ENCODE measurements at regions not wholly inside any gene's neighbourhood (a gene's known extent, or its start where the extent isn't known, plus 50 kb on each side); places are given as distances from the start of the nearest gene placed in this dataset.

- DNase-seq (ENCODE audit: low read depth, low spot score) (no peak), ATAC-seq (no peak)
- Histone ChIP-seq H4K20me1 (ENCODE audit: insufficient read depth) (no peaks in the 10 kb centered on the region), H3K9me3 (ENCODE audit: control insufficient read depth in 1 of 2, insufficient read depth in 1 of 2, low read depth in 1 of 2, low read length in 2 of 2) (no peaks in the 10 kb centered on the region), H3K27ac (ENCODE audit: low read depth, low read length) (no peak overlapping the region), H3K4me3 (replicated peaks in 1 of 2; ENCODE audit: low read depth in 1 of 2, low read length in 2 of 2) (no peak overlapping the region), H3K9me2 (ENCODE audit: insufficient read depth) (no peaks in the 10 kb centered on the region), H3K27me3 (ENCODE audit: insufficient read depth, low read length) (peaks cover 36% of the 10 kb centered on the region), H3K4me2 (ENCODE audit: low read length) (no peak overlapping the region), H3K36me3 (ENCODE audit: control insufficient read depth in 1 of 2, insufficient read depth in 2 of 2, low read length in 2 of 2) (no peaks in the 10 kb centered on the region), H3K79me2 (ENCODE audit: insufficient read depth, low read length) (no peaks in the 10 kb centered on the region), H3K9ac (ENCODE audit: low read length) (no peak overlapping the region), H2AFZ (ENCODE audit: low read depth, low read length, poor library complexity, severe bottlenecking) (no peak overlapping the region), H3K4me1 (ENCODE audit: control insufficient read depth in 1 of 2, insufficient read depth in 2 of 2, low read length in 2 of 2) (no peaks in the 10 kb centered on the region)
- TF ChIP-seq TCF7L2 (IDR thresholded peaks at IDR 0.05; ENCODE audit: borderline replicate concordance, extremely low read depth, insufficient read depth, insufficient read length) = no peak
- no peak for TF ChIP-seq EZH2phosphoT487 (IDR thresholded peaks at IDR 0.05; ENCODE audit: borderline replicate concordance)
- TF ChIP-seq JUND (IDR thresholded peaks at IDR 0.05) = no peak
- no peak for TF ChIP-seq ELF1 (IDR thresholded peaks at IDR 0.05; ENCODE audit: borderline replicate concordance, low read depth)
- TF ChIP-seq CEBPB (IDR thresholded peaks at IDR 0.05; ENCODE audit: low read depth) = no peak
- TF ChIP-seq EGR1 (IDR thresholded peaks at IDR 0.05; ENCODE audit: low read depth) = no peak
- TF ChIP-seq, protein P1, sequence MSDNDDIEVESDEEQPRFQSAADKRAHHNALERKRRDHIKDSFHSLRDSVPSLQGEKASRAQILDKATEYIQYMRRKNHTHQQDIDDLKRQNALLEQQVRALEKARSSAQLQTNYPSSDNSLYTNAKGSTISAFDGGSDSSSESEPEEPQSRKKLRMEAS (IDR thresholded peaks at IDR 0.05) = no peak
- TF ChIP-seq ZNF274 (IDR thresholded peaks at IDR 0.05; ENCODE audit: low read depth, low read length) = no peak
- no peak for TF ChIP-seq EZH2 (IDR thresholded peaks at IDR 0.05)
- no peak for TF ChIP-seq RAD21 (IDR thresholded peaks at IDR 0.05; ENCODE audit: low read depth)
- TF ChIP-seq CTCF (IDR thresholded peaks at IDR 0.05 in 2 of 3, conservative IDR thresholded peaks at IDR 0.05 in 1 of 3; ENCODE audit: borderline replicate concordance in 1 of 3, insufficient read depth in 1 of 3, low read depth in 2 of 3, low read length in 2 of 3) = no peak
- no peak for TF ChIP-seq SIN3A (IDR thresholded peaks at IDR 0.05; ENCODE audit: low read depth)
- ChIA-PET CTCF (no interaction called here), RAD21 (ENCODE audit: low non-redundant PET in 1 of 2, low total read pairs in 2 of 2, uncharacterized antibody in 2 of 2, unreplicated experiment in 2 of 2) (no interaction called here), POLR2A (no interaction called here)
- no TSS peak for BruUV-seq (replicated peaks)
- intact Hi-C loops (cut with micrococcal nuclease) = no loop called here
Measured at GRCh38 chr5:174218162-174218561, 172.7 kb downstream of the NSG2 start.

Measured in HCT116 (cell line).